NCI-H2227 (cell line): ENCODE measurements at regions not wholly inside any gene's neighbourhood (a gene's known extent, or its start where the extent isn't known, plus 50 kb on each side); places are given as distances from the start of the nearest gene placed in this dataset.
"Not testable (repeated sequence)": the region's sequence is repeated elsewhere in the genome, so short reads cannot be mapped to it uniquely, and the experiment has no call there.

Experiments used
- DNase-seq: peaks from one replicate; lab custom pipeline; 2025; ENCODE audit not compliant: unreplicated experiment; lab: John Stamatoyannopoulos, UW

DNA sequence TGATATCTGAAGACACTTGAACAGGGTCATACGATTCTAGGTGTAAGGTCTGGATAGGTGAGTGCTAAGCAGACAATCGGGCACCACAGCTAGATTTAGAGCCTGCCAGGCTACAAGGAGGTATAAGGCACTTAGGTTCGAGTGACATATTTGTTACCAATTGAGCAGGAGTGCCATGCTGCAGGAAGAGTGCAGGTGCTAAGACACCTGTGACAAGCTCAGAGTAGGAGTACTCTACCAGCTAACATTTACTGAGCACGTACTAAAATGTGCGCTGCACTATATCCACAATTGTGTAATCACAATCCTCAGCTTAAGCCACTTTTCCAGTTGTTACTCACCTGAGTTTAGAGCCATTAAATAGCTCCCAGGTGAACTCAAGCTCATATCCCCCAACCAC is 227.8 kb upstream of the MOCS1 start:
- DNase-seq = no peak

DNA sequence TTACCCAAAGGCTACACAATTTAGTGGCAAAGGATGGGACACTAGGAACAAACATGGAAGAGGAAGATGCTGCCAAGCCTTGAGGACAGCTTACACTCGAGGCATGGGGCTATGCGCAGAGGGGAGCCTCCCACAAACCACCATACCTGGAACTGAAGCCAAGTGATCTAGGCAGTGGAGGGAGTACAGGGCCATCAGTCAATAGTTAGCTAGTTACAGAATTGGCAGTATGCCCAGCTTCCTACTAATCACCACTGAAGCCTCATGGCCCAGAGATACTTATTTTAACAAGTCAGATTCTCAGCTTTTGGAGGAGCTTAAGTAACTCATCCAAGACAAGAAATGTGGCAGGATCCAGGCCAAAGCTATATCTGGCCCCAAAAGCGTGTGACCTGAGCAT is 226.6 kb upstream of the MOCS1 start:
- DNase-seq = no peak

DNA sequence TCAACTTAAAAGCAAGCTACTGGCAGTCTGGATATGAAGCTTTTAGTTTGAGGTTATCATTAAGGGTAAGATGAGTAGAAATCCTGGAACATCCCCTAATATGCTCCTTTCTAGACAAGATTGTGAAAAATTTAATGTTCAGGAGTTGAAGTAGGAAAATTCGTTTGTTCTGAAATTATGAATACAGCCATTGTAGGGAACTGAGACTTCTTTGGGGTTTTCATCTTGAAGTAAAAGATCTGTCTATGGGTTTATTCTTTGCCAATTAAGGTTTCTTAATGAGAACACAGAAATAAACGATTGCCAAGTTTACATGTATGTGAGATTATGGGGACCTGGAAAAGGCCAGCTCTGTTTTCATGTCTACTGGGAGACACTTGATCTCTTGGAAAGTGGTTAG is 225.6 kb upstream of the MOCS1 start:
- no peak for DNase-seq

DNA sequence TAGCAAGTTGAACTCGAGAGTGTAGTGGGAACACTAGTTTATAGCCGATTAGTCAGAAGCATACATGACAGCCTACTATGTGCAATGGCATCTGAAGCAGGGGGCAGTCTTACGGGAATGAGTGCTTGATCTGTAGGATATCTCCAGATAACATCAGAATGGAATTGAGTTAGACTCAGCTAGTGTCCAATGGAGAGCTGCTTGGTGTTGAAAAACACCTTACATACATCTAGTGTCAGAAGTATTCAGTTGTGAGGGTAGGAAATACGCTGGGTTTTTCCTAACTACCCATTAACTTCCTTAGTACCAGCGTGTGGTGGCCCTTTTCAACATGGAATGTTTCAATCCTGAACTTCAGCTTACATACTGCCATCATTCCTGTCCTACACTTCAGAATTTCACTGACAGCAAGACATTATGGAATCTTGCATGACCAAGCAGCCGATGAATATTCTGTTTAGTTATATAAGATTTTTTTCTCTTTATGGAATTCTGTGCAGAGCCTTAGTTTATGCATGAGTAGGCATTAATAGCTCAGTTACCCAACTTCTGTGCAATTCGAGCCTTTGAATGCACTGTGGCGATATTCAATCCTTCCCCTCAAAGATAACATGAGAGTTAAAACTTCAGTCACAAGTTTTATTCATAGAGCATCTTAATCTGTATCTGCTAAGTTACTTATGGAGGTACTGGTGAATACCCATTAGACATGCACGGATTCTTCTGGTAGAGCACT is 218.6 kb upstream of the MOCS1 start:
- no peak for DNase-seq

DNA sequence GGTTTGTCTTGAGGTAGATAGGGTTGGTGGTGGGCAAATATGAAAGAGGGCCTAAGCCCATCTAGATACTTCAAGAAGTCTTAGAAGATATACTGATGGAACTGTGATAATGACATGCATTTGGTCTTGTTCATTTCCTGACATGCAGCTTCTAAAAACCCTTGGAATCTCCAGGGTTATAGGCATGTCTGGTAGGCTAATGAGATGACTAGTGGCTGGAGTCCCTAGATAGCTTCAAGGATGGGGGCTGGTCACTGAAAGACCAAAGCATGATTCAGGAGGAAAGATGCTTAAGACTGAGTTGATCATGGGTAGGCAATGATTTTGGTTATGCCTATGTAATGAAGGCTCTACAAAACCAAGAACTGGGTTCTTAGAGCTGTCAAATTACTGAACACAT is 217.9 kb upstream of the MOCS1 start:
- no peak for DNase-seq

DNA sequence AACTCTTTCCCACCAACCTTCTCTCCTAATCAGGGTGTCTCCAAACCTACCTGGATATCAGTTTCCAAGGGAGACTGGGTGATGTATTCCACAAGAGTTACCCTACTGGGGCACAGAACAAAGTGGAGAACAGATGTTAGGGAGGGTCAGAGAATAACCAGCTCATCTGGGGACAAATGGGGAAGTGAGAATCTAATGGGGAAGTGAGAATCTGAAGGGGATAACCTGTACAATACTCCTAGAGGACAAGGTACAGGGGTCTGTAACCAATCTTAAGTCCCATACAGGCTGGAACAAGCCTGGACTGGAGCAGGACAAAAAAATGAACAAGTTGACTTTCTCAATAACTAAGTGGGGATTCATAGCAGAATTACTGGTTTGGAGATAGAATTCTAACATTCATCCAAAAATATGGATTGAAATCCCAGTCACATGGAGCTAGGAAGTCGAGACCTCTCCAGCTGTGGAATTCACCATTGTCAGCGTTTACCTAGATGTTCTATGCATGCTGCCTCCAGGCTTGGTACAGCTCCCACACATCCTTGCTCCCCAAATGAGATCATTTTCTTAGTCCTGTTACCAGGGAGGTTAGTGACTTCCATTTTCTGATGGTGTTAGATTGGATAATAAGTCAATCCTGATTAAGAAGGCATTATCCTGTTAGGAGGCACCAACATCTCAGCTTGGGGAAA is 214.8 kb upstream of the MOCS1 start:
- DNase-seq = no peak

DNA sequence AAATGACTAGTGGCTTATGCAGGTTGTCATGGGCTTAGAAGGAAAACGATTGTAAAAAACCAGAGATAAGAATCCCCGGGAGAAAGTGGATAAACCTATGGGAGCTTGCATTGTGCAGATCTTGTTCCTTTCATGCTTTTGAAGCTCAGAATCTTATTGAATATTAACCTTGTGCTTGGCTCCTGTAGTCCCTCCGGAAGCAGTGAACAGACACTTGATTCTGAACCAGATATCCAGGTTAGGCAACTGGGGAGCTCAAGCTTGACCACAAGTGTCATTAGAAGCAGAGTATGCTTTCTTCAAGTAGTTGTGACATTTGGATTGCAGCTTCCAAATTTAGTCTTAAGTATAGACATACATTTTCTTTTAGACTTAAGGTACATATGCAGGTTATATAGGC is 212.6 kb upstream of the MOCS1 start:
- DNase-seq = no peak

DNA sequence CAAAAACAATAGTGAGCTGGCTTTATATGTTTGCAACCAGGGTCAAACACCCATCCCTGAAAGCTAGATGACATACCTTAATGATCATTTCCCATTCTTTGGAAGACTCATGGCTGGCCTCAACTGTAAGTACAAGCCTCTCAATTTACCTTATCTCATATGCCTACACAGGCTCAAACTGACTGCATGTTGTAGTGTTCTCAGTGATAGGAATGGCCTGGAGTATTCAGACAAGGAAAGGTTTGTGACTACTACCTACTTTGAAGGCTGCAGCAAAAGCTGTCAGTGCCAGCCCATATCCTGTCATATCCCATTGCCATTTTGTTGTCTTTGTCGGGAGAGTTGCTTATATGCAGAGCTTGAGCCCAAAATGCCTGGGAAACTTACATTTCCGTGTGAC is 205.2 kb upstream of the MOCS1 start:
- DNase-seq = no peak

DNA sequence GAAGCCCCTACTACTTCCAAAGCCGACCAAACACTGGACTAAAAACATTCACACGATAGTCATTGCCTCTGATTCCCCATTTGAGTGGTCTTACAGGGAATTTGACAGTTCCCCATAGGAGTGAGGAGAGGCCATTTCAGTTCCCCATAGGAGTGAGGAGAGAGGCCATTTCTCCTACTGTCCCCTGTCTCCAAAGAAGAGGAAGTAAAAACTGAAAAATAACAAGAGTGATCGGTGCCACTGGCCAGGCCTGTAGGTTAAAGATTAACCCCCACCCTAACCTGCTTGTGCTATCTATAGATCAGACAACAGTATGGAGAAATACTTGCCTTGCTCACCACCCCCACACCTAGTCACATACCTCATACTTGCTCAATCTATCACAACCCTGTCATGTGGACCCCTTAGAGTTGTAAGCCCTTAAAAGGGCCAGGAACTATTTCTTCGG is 204.0 kb upstream of the MOCS1 start:
- DNase-seq = no peak

DNA sequence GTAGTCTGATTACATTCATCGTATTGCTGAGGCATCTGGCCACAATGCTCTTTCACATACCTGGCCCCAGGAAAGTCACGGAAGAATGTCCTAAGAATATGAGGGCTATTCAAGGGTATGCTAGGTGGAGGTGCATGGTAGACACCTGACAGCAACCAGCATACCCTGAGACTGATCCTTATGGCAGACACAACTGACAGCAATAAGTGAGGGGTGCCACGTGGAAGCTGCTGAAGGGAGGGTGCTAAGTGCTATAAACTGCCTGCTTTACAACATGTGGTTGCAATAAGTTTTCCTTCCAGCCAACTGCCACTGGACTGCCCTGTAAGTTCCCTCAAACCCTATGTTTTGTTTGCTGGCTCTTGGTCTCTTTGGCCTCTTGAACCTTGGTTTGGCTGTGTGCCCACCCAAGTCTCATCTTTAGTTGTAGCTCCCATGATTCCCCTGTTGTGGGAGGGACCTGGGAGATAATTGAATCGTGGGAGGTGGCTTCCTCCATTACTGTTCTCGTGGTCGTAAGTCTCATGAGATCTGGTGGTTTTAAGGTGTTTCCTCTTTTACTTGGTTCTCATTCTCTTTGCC is 201.3 kb upstream of the MOCS1 start:
- DNase-seq = no peak

DNA sequence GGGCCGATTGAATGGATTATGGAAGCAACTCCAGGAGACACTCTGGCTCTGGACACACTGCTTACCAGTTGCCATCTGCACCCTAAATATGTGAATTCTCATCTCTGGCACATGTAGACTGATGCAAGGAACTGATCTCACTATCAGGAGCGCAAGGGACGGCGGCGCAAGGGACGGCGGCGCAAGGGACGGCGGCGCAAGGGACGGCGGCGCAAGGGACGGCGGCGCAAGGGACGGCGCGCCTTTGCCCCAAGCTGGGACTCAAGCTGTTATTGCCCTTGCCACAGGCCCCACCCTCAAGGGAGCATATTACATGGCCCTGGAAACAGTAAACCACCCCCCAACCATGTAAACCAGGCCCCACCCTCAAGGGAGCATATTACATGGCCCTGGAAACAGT is 199.7 kb upstream of the MOCS1 start:
- not testable (repeated sequence) for DNase-seq

DNA sequence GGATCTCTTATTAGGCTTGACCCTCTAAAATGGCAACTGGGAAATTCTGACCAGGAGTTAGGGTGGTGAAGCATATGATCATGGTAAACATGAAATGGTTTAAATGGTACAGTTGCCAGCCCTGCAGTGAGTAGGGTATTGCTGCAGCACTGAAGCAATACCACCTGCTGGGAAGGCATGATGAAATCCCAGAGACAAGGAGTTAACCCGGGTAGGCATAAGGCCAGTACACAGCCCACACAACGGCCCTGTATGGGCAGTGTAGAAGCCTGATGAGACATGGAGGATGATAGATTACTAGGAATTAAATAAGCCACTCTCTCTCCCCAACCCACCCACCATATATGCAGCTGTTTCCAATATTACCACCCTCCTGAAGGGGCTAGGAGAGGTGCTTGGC is 197.4 kb upstream of the MOCS1 start:
- DNase-seq = no peak

DNA sequence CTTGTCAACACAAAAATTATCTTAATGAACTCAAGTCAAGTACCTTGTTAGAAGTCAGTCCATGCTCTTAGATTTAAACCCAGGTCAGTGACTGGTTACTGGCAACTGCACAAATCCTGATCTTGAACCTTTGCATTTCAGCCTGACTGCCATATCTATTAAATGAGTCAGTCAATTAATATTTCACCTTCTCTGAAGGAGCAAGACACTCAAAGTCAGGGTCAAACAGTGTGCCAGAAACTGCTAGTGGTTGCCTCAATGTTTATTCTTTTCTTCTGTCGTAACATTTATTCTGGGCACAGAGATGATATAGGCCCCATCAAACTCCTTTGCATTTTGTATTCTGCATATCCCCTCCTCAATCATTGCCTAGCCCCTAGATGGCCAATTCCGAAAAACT is 193.9 kb upstream of the MOCS1 start:
- no peak for DNase-seq

DNA sequence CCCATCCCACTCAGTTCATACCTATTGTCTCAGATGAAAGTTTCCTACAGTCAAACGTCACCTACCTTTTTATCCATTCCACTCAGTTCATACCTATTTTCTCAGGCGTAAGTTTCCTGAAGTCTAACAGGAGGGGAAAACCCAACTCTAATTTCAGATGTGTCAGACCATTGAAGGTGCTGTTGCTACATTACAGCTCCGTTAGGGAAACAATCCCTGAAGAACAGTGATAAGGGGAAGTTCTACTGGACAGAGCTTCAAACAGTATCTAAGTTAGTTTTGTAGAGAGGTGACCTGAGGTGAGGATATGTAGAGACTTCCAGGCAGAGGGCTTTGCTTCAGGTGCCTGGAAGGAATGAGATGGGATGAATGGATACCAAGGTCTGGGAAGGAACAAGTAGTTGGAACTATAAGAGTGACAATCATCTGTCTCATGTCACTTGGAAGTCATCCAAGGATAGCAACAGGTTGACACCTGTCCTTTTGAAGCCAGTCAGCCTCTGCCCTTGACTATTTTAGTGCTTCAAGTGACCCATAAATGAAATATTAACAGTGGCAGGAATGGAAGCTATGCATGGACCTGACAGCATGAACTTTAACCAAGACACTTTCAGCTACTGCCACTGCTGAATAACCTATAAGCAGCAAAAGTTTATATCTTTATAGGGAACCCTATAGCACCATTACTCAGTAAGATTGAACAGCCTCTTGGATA is 191.6 kb upstream of the MOCS1 start:
- no peak for DNase-seq

DNA sequence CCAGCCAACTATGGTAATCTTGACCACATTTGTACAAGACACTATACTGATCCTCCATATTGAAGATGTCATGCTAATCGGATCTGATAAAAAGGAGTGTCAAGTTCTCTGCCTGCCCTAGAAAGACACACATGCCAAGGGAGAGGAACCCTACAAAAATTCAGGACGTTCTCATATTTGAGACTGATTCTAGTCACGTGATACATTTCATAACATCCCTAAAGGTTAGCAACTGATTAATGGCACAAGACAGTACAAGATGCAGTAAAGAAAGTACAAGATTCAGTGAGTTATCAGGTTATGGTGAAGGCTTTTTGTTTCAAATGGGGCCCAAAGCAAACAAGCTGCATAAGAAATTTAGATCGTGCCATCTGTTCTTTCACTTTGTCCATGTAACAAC is 190.7 kb upstream of the MOCS1 start:
- no peak for DNase-seq

DNA sequence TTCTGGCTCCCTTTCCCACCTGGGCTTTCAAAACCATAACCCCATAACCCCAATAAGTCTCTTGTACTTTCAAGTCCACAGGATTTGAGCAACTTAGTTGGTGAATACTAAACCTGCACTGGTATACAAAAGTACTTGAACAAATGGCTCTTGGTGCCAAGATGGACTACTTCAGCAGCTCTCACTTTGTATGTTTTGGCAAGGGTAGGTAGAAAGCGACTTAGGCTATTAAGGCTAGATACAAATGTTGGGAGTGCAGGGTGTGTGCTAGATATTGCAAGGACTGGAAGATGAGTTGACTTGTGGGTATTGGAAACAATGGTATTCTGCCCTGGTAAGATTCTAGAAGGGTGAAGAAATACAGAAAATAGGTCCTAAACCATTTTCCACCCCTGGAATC is 182.6 kb upstream of the MOCS1 start:
- DNase-seq = no peak

DNA sequence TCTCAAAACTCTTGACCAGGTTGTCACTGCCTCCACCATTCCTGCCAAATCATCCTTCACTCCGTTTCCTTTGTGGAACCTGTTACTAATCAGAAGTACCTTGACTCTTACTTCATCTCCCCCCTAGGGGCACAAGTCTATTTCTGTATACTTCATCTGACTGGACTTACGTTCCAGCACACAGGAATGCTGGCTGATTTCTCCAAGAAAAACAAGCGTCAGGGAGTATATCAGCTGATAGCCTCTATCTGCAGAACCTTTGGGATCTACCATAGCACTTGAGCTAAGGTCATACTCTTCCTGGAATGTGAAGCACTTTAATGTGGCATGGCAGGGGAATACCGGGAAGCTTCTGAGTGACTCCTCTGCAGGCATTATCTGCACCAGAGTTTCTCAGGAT is 178.1 kb upstream of the MOCS1 start:
- no peak for DNase-seq

DNA sequence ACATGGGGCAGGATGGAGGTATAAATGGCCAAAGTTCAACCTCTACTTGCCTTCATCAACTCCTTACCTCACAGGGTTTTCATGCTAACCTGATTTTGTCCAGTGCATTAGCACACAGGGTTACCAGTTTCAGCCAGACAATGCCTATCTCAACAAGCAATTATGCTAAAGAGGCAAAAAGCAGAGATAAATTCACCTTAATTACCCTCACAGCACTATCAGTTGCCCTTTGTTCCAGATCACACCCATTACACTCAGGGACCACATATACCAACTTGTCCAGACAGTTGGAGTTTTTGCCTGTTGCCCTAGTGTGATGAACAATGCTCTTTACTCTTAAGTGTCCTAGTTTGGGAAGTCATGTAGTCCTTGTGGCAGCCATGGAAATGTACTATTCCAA is 174.5 kb upstream of the MOCS1 start:
- DNase-seq = no peak

DNA sequence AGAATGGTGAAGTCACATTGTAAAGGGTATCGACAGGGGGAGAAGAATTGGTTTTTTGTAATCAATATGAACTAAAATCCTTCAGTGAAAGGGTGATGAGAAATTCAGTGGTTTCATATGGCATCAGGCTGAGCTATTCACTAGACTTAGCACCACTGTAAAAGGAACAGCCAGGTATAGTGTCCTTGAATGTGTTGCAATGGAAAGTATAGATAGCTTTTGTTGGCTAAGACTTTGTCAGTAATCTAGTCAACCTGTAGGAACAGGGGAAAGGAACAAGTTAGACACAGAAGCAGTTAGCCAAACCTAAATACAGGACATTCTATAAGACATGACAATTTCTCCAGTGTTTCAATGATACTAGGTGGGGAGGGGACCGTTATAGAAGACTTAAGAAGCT is 172.6 kb upstream of the MOCS1 start:
- DNase-seq = no peak

DNA sequence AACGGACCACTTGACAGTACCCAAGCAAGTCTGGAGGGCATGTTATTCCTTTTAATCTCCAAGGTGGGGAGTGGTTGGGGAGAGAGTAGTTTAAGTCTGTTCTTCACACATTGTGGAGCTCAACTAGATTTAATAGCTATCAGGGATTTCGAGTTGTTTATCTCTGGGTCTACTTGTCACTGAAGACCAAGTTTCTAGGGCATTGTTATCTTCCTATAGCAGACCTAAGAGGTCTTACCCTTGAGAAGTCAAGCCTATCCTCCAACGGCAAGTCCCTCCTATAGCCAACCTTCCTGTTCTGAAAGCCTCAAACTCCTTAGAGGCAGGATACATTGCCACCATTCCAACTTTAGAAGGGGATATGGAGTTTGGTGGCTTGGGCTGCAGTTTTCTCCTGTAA is 164.5 kb upstream of the MOCS1 start:
- no peak for DNase-seq

DNA sequence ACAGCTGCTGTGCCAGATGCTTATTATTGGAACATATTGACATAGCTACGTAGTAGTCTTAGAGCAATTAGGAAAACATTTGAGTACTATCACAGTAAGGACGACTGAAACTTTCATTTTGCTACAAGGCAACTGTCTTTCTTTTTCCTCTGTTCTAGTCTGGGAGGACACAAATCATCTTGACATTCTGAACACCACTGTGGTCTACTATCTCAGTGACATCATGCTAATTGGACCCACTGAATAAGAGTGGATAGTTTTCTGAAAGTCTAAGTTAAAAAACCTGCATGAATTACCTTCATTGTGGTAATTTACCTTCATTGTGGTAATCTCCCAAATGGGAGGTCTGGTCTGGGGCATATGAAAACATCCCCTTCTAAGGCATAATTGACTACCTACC is 163.3 kb upstream of the MOCS1 start:
- DNase-seq = no peak
